Activated CD8-positive, alpha-beta memory T cell treated with anti-CD3 and anti-CD28 coated beads, Interleukin-2, amount 50 U/mL, for 4 hours (primary cell): ENCODE measurements at regions not wholly inside any gene's neighbourhood (a gene's known extent, or its start where the extent isn't known, plus 50 kb on each side); places are given as distances from the start of the nearest gene placed in this dataset.
"Not testable (repeated sequence)": the region's sequence is repeated elsewhere in the genome, so short reads cannot be mapped to it uniquely, and the experiment has no call there.

Source experiments
- DNase-seq: peaks from one replicate; pipeline ENCODE4 v3.0.0-alpha.2; 2020

- no peak for DNase-seq
These were observed 249.2 kb downstream of the MID1IP1 start for GRCh38 chrX:39050427-39050826.

GRCh38 chrX:39052751-39053150, 251.5 kb downstream of the MID1IP1 start:
- no peak for DNase-seq

- no peak for DNase-seq
These were observed 257.5 kb downstream of the MID1IP1 start for GRCh38 chrX:39058724-39059123.

- DNase-seq = no peak
These were observed 258.6 kb downstream of the MID1IP1 start for GRCh38 chrX:39059866-39060265.

DNA sequence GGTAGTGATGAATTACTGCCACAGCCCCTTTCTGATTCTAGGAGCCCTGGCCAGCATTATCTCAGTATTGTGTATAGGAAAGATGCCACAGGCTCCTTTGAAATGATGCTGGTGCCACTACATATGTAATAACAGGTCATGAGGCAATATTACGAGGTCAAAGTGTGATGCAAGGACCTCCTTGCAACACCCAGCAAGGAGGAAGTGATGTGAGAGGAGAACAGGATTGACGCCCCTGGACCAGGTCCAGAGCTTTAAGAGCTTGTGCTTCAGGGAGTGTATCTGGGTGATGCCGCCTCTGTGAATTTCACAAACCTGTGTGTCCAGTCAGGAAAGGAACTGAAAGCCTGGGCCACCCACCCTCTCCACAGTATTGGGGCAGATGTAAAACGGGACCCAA, 261.8 kb downstream of the MID1IP1 start:
- DNase-seq = no peak

DNA sequence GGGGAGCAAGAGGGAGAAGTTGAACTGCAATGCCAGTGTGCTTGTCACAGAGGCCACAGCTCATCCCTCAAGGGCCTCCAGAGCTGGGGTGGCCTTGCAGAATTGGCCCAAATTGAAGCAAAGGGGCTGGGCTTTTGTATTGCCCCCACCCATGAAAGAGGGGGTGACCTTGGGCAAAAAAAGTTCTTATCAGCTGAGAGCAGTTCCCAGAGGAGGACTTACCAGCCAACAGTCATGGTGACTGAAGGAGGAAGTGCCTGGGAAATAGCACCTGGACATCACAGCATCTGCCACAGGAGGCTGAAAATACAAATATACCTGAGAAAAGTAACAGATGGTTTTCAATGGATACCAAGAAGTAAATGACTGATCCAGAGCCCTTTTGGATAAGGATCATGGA, 262.4 kb downstream of the MID1IP1 start:
- DNase-seq = no peak

DNA sequence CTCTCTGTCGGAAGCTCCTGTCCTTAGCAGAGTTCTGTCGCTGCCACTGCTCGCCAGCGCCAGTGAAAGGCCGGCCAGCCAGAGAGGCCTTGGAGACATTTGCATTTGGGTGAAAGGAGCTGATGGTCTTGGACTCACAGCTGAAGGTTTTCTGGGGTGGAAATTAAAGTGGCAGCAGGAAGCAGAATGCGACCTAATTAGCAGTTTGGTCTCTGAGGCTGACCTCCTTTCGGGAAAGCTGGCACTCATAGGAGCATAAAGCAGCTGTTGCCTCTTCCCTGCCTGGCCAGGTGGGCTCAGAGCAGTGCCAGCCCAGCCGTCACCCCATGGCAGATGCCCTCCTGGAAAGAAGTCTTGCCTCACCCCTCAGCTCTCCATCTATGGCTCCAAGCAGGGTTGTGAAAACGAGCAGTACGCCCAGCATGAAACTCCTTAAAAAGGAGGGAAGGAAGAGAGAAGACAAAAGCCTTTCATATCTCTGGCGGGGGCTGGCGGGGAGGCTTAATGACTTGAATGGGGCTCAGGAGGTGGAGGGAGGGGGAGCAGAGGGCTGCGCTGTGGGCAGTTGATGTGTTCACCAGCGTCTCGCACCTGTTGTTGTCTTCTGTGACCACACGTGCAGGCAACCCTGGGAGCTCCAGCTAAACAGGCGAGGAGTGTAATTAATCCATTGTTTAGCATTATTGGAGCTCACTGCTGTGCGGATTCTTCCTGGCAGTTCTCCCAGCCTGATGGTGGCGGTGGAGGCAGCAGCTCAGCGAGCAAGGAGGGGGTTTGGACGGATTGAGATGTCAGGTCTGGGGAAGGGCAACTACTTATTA, 264.0 kb downstream of the MID1IP1 start:
- DNase-seq = no peak

DNA sequence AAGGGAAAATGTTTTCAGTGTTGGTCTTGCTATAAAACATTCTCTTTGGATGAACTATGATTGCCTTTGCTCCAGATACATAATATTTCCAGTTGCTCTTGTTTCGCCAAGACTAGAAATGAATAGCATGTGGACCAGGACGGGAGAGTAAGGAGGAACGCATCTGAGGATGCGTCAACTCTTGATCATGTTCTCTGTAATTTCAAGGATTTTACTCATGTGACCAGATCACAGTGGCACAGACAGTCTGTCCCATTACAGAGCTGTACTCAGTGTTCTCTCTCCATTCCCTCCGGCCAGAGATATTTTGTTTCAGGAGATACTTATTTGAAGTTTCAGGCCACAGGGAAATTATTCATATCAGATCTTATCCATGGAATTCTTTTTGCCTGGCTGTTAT, 266.6 kb downstream of the MID1IP1 start:
- no peak for DNase-seq

- not testable (repeated sequence) for DNase-seq
These were observed 267.4 kb downstream of the MID1IP1 start for GRCh38 chrX:39068634-39069033.

GRCh38 chrX:39070009-39070408, 268.8 kb downstream of the MID1IP1 start:
- DNase-seq = no peak

GRCh38 chrX:39073131-39073530, 271.9 kb downstream of the MID1IP1 start:
- DNase-seq = no peak

GRCh38 chrX:39096599-39096998, 295.3 kb downstream of the MID1IP1 start:
- no peak for DNase-seq

DNA sequence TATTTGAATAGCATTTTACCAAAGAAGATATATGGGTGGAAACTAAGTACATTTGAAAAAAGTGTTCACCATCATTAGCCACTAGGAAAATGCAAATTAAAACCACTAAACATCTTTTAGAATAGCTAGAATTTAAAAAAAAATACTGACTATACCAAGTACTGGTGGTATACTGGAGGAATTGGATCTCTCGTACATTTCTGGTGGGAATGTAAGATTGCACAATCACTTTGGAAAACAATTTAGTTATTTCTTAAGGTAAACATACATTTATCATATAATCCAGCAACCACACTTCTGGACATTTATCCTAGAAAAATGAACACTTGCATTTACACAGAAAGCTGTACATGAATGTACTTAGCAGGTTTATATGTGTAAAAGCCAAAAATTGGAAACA, 303.5 kb downstream of the MID1IP1 start:
- DNase-seq = no peak

DNA sequence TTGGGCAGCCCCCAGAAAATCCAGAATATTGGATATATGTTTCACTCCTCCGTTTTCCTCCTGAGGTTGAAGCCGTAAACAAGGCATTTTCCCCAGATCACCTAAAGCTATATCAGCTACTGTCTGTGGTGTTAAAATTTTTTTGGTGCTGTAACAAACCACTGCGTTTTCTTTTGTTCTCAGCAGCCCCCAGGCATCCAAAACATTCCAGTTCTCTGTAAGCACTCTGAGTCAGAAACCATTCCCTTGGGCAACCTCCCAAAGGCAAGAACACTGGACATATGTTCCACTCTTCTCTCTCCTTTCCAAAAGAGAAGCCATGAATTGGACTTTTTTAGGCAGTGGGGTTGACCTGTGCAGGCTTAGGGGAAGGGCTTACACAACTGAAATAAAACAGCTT, 310.9 kb downstream of the MID1IP1 start:
- no peak for DNase-seq

DNA sequence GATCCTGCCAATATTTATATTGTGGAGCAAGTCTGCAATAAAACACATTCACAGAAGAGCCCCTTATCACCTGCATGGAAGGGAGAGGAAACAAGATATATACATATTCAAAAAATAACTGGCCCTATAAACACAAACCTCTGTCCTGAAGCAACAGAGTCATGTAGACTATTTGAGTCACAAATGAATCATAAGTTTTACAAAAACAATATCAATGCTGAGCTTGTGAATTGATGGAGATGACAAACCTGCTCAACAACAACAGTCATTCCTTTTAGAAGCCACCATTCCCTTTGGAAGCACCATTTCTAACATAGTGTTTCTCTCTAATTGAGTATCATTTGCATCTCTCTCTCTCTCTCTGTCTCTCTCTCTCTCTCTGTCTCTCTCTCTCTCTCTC, 313.9 kb downstream of the MID1IP1 start:
- DNase-seq = no peak

GRCh38 chrX:39117101-39117500, 315.8 kb downstream of the MID1IP1 start:
- no peak for DNase-seq

DNA sequence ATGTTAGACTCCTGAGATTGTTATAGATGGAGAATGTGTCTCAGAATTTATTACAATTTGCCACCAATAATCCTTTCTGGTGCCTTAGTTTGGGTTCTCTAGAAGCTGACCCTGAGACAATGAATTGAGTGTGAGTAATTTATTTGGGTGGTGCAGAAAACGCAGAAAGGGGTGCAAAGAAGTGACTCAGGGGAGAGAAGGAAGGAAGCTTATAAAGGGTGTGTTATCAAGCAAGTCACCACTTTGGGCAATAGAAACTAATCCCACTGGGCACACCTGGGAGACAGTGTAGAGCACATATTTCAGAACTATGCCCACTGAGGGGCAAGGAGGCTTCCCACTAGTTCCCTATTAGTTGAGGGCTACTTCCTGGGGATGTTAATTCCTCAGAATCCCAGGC, 320.6 kb downstream of the MID1IP1 start:
- DNase-seq = no peak

GRCh38 chrX:39125834-39126233, 324.6 kb downstream of the MID1IP1 start:
- no peak for DNase-seq

DNA sequence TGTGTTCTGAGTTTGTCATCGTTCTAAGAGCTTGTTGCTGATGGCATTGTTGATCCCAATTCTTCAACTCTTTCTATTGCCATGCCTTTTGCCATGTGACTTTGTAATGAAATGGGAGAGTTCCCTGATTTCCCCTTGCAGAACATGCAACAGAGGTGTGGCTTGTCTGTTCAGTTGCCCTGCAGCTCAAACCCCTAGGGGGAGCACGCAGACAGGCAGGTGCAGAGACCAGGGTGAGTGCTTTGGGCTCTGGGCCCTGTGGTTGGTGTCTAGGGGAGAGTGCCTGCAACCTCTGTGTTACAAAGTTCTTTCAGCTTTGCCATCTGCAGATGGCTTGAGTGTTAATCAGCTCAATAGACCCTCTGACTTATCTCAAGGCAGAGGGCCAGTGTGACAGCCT, 332.7 kb downstream of the MID1IP1 start:
- peak; percentile 17 for DNase-seq

- DNase-seq = no peak
These were observed 336.2 kb downstream of the MID1IP1 start for GRCh38 chrX:39137363-39137954.

DNA sequence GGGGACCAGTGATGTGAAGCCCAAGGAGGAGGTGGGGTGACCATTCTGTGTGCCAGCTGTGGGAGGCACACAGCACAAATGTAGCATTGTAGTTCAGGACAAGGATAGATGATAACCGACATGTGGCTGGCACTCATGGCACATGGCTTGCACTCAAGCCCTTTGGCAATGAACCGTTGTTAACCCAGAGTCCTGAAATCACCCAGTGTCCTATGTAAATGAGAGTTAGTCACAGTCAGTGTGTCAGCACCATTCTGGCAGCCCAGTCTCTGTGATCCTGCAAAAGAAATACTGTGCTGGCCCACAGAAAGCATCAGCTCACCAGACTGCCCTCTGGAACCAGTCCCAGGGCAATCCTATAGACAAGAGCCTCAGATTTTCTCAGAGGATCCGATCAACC, 339.3 kb downstream of the MID1IP1 start:
- no peak for DNase-seq

- no peak for DNase-seq
These were observed 343.1 kb downstream of the MID1IP1 start for GRCh38 chrX:39144323-39144722.

GRCh38 chrX:39144956-39145355, 343.7 kb downstream of the MID1IP1 start:
- no peak for DNase-seq

GRCh38 chrX:39145859-39146258, 344.6 kb downstream of the MID1IP1 start:
- DNase-seq = no peak

- peak; percentile 59 for DNase-seq
These were observed 348.5 kb downstream of the MID1IP1 start for GRCh38 chrX:39149761-39150160.
